Large intestine (tissue), 3 donors: ENCODE measurements at regions not wholly inside any gene's neighbourhood (a gene's known extent, or its start where the extent isn't known, plus 50 kb on each side); places are given as distances from the start of the nearest gene placed in this dataset.

Experiments
- DNase-seq, 2 donors: peaks; one replicate each; pipeline versions ENCODE4 v3.0.0 to v3.0.0-alpha.2; 2013
- H3K27ac ChIP-seq: one replicate; pipeline ENCODE4 v1.5.1; 2013; ENCODE audit warnings: low read length
- H3K27me3 ChIP-seq: 2 replicates; pipeline ENCODE4 v1.6.1; 2013; ENCODE audit warnings: low read length; ENCODE audit not compliant: control insufficient read depth, insufficient read depth
- H3K36me3 ChIP-seq: 2 replicates; pipeline ENCODE4 v1.6.1; 2013; ENCODE audit warnings: low read length; ENCODE audit not compliant: control insufficient read depth, insufficient read depth
- H3K4me1 ChIP-seq: one replicate; pipeline ENCODE4 v1.6.1; 2013; ENCODE audit warnings: low read length; ENCODE audit not compliant: control insufficient read depth, insufficient read depth
- H3K4me3 ChIP-seq: one replicate; pipeline ENCODE4 v1.5.1; 2013; ENCODE audit warnings: low read length
- H3K9me3 ChIP-seq: one replicate; pipeline ENCODE4 v1.6.1; 2013; ENCODE audit warnings: mild to moderate bottlenecking, low read depth, low read length, moderate library complexity; ENCODE audit not compliant: control insufficient read depth
- WGBS: methylation state at CpG from one replicate; pipeline ENCODE4 v1.1.5; 2013; ENCODE audit warnings: low lambda C conversion rate; ENCODE audit not compliant: insufficient coverage; 5-methylcytosine and 5-hydroxymethylcytosine counted together

DNA sequence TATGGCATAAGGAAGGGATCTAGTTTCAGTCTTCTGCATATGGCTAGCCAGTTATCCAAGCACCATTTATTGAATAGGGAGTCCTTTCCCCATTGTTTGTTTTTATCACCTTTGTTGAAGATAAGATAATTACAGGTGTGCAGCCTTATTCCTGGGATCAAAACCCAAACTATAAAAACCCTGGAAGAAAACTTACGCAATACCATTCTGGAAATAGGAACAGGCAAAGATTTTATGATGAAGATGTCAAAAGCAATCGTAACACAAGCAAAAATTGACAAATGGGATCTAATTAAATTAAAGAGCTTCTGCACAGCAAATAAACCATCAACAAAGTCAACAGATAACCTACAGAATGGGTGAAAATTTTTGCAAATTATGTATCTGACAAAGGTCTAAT is 128.5 kb upstream of the DCN start:
- Histone ChIP-seq H3K27me3 (no peaks in the 10 kb centered on the region), H3K4me3 (no peak overlapping the region), H3K36me3 (no peaks in the 10 kb centered on the region), H3K4me1 (no peaks in the 10 kb centered on the region), H3K9me3 (no peaks in the 10 kb centered on the region), H3K27ac (no peak overlapping the region)
- 80% methylated on average over 1 of the region's 2 CpGs for whole genome bisulfite sequencing
- DNase-seq: no peak

DNA sequence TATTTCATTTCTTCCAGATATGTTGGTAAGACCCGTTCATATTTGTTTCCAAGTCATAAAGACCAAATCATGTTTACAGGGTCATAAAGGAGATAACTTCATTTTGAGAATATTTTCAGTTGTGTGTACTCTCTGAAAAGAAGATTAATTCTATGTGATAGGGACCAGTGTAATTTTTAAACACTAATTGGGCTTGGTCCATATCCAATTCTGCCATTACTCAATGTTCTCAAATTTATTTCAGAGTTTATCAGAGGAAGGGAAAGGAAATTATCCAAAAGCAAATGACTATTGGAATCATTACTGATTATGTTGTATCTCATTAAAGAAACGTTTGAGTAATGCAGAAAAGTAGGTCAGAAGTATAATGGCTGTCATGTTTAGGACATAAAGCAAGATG is 126.8 kb upstream of the DCN start:
- Histone ChIP-seq H3K9me3 (no peaks in the 10 kb centered on the region), H3K27me3 (no peaks in the 10 kb centered on the region), H3K4me1 (no peaks in the 10 kb centered on the region), H3K27ac (no peak overlapping the region), H3K4me3 (no peak overlapping the region), H3K36me3 (no peaks in the 10 kb centered on the region)
- DNase-seq: no peak
- WGBS: 50% methylated on average over 2 of the region's 2 CpGs

DNA sequence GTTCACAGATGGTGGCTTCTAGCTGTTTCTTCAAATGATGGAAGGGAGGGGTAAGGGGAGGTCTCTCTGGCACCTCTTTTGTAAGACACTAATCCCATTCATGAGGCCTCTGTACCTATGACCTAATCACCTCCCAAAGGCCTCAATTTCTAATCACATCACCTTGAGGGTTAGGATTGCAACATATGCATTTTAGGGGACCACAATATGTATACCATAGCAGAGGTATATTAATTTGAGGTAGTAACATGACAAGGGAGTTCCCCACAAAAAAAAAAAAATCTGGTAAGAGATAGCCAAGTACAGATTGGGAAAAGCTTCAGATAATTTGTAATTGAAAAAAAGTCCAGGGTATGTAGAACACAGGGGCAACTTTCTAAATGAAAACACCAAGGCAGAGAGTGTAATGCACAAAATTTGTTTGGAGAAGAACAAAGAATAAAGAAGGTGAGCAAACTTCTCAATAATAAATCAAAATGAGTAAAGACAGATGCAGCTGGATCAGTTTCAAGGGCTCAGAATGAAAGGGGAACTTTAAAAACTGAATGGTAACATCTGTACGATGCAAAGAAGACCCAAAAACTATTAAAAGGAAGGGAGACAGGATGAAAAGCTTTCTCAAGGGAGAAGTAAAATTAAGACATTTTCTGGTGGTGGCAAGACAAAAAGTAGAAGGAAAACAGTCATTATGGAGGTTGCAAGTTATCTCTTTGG is 125.5 kb upstream of the DCN start:
- Histone ChIP-seq H3K27ac (no peak overlapping the region), H3K27me3 (no peaks in the 10 kb centered on the region), H3K4me1 (no peaks in the 10 kb centered on the region), H3K9me3 (no peaks in the 10 kb centered on the region), H3K4me3 (no peak overlapping the region), H3K36me3 (no peaks in the 10 kb centered on the region)
- WGBS: 33% methylated on average over 1 of the region's 1 CpG
- no peak for DNase-seq

DNA sequence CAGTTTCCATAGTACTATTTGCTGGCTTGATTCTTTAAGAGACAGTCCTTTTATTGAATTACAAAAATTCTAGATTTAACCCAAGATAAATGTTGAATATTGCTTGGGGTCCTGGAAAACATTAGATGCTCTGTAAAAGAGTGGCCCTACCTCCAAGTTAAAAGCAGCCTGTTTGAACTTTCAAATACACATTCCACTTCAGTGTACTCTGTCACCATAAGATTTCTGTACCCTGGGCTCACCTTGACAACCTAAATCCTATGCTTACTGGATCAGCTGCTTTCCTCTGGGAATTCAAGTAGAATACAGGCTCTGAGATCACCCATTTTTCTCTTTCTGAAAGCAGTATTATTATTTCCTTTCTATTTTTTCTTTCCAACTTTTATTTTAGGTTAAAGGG is 107.7 kb upstream of the DCN start:
- Histone ChIP-seq H3K36me3 (no peaks in the 10 kb centered on the region), H3K9me3 (no peaks in the 10 kb centered on the region), H3K4me1 (no peaks in the 10 kb centered on the region), H3K4me3 (no peak overlapping the region), H3K27ac (no peak overlapping the region), H3K27me3 (no peaks in the 10 kb centered on the region)
- DNase-seq: no peak

DNA sequence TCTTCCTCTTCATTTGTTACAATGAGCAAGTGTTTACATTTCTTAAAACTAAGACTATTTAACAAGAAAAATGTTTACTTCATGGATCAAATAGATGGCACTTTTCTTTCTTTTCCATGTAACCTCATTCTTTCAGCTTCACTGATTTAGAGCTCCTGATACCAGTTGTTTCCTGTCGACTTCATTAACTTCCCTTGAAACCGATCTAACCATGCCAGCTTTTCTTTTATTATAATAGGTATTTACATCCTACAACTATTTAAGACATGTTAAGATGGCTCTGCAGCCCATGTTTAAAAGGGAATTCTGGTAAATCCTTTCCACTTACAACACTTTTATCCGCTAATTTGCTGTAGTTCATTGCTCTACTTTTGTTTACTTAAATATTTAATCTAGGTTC is 107.3 kb upstream of the DCN start:
- no peaks in the 10 kb centered on the region for H3K4me1 ChIP-seq
- no peak overlapping the region for H3K27ac ChIP-seq
- H3K9me3 ChIP-seq: no peaks in the 10 kb centered on the region
- 73% methylated on average over 3 of the region's 3 CpGs for WGBS
- no peaks in the 10 kb centered on the region for H3K27me3 ChIP-seq
- H3K4me3 ChIP-seq: no peak overlapping the region
- no peak for DNase-seq
- no peaks in the 10 kb centered on the region for H3K36me3 ChIP-seq

DNA sequence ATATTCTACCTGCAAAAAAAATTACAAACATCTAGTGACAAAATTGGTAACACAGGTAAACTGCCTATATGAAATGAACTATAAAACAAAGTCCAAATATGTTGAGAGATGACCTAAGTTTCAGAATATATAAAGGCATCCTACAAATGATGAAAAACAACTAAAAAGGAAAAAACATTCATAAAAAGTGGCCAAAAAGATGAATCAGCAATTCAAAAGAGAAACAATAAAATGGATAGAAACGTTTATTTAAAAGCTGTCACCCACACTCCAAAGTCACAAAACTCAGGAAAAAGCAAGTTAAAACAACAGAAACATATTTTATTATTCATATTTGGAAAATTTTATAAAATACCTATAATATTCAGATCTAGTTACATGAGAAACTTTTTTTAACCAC is 106.5 kb upstream of the DCN start:
- no peak for DNase-seq
- H3K4me1 ChIP-seq: no peaks in the 10 kb centered on the region
- no peak overlapping the region for H3K27ac ChIP-seq
- no peaks in the 10 kb centered on the region for H3K36me3 ChIP-seq
- no CpG with 5 or more reads among the region's 1 CpG for WGBS
- H3K27me3 ChIP-seq: no peaks in the 10 kb centered on the region
- H3K9me3 ChIP-seq: no peaks in the 10 kb centered on the region
- H3K4me3 ChIP-seq: no peak overlapping the region

DNA sequence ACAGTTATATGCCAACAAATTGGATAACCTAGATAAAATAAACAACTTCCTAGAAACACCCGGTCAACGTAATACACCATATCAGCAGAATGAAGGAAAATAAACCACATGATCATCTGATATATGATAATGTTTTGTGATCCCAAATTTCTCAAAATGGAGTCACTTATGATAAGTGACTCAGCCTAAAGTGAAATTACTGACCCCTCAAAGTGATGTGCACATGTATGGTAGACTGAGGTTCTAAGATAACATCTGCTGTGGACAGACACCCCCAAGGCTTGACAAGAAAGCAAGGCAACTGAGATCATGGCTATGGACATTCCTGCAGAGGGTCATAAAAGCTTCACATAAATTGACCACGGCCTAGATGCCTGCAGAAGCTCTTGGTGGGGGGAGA is 105.1 kb upstream of the DCN start:
- Histone ChIP-seq H3K27me3 (no peaks in the 10 kb centered on the region), H3K36me3 (no peaks in the 10 kb centered on the region), H3K4me3 (no peak overlapping the region), H3K4me1 (no peaks in the 10 kb centered on the region), H3K9me3 (no peaks in the 10 kb centered on the region), H3K27ac (no peak overlapping the region)
- no peak for DNase-seq
- 36% methylated on average over 2 of the region's 3 CpGs for WGBS

DNA sequence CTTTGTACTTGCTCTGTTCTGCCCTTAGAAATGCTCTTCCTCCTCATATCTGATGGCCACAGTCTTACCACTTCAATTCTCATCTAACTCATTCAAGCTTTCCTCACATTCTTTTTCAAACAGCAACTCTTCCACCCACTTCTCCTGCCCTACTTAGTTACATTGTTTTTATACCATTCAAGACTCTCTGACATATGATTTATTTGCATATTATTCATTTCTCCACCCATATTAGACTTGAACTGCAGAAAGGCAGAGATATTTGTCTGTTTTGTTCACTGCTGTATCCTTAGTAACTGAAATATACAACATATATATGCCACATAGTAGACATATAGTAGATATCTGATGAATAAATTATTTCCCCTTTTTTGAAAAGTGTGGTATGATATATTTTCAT is 95.5 kb upstream of the DCN start:
- DNase-seq: no peak

DNA sequence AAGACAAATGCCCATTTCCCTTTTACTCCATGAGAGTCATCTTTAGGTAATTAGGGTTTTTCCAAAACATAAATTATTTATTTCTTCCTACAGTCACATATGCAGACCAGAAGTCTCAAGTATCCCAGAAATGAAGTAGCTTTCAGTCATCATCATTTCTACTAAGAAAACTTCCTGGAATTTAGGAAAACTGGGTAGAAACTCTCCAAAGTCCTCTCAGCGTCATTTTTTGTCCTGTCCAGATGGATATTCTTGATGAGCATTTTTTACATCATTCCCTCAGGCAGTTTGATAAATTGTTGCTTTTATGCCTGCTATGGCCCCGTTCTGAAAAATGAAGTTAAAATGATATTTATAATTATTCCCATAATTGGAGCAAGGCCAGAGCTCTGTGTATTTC is 93.9 kb upstream of the DCN start:
- Histone ChIP-seq H3K27me3 (no peaks in the 10 kb centered on the region), H3K4me1 (no peaks in the 10 kb centered on the region), H3K4me3 (no peak overlapping the region), H3K9me3 (no peaks in the 10 kb centered on the region), H3K27ac (no peak overlapping the region), H3K36me3 (no peaks in the 10 kb centered on the region)
- no peak for DNase-seq
- WGBS: 71% methylated on average over 1 of the region's 2 CpGs

More for the DNA sequence above, 95.5 kb upstream of the DCN start:
- H3K36me3 ChIP-seq: no peaks in the 10 kb centered on the region
- H3K9me3 ChIP-seq: no peaks in the 10 kb centered on the region
- H3K4me3 ChIP-seq: no peak overlapping the region
- H3K27ac ChIP-seq: no peak overlapping the region
- H3K4me1 ChIP-seq: no peaks in the 10 kb centered on the region
- H3K27me3 ChIP-seq: no peaks in the 10 kb centered on the region

DNA sequence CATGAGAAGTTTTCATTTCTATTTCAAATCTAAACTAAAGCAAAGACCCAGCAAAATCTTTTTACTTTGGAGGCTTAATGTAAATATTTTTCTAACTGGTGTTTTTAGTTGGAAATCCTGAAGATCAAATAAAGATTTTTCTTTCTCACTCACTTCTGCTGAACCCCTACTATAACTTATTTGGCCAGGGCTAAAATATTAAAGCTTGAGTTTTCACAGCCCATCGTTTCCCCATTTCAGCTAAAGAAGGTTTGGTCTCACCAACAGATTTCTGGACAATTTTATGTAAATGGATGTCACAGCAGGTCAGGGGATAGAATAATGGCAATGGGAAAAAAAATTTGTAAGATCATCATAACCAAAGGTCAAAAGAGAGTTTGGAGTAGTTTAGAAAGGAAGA is 92.7 kb upstream of the DCN start:
- no CpG with 5 or more reads among the region's 1 CpG for WGBS
- no peak overlapping the region for H3K4me3 ChIP-seq
- H3K27me3 ChIP-seq: no peaks in the 10 kb centered on the region
- H3K9me3 ChIP-seq: no peaks in the 10 kb centered on the region
- DNase-seq: no peak
- peak overlapping the region; percentile 5 for H3K27ac ChIP-seq
- no peaks in the 10 kb centered on the region for H3K4me1 ChIP-seq
- H3K36me3 ChIP-seq: no peaks in the 10 kb centered on the region

DNA sequence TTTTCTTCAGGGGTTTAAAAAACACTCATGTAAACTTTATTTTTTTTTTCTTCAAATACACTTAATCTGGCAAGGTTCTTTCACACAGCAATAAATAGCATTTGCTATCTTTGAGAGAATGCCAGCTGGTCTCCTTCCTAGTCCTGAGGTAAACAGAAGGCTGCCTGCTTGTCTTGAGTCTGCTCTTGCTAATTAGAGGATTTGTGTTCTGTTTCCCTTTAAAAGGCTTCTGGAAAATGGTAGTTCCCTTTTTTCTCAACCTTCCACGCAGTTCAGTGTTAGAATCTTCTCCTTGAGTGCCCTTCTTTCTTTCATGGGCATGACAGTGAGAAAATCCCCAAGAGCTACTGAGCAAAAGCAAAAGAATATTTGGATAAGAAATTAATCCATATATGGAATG is 92.3 kb upstream of the DCN start:
- Histone ChIP-seq H3K36me3 (no peaks in the 10 kb centered on the region), H3K4me3 (no peak overlapping the region), H3K4me1 (no peaks in the 10 kb centered on the region), H3K27me3 (no peaks in the 10 kb centered on the region), H3K27ac (peak overlapping the region; percentile 5), H3K9me3 (no peaks in the 10 kb centered on the region)
- DNase-seq: peak; percentile 12 to 27
- WGBS: no CpG with 5 or more reads among the region's 1 CpG
